Activated CD8-positive, alpha-beta memory T cell treated with anti-CD3 and anti-CD28 coated beads, Interleukin-2, amount 50 U/mL, for 24 hours (primary cell): ENCODE measurements at regions not wholly inside any gene's neighbourhood (a gene's known extent, or its start where the extent isn't known, plus 50 kb on each side); places are given as distances from the start of the nearest gene placed in this dataset.

ENCODE experiments used
- DNase-seq: peaks from one replicate; pipeline ENCODE4 v3.0.0-alpha.2; 2020; ENCODE audit errors: extremely low read depth

DNA sequence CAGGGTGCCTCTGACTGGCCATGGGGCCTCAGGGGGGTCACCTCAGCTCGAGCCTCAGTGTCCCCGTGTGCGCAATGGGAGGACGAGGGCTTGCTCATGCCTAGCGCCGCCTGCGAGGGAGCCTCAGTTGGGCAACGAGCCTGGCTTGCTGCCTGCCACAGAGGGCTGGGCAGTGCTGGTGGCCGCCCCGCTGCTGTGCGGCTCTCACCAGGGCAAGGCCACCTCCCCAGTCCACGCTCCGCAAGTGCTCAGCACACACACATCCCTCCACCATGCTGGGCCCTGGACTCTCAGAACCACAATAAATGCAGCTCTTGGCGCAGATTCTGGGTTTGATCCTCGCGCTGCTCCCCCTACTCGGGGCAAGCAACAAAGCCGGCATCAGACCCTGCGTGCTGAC lies 76.2 kb downstream of the ENGASE start:
- DNase-seq: no peak

DNA sequence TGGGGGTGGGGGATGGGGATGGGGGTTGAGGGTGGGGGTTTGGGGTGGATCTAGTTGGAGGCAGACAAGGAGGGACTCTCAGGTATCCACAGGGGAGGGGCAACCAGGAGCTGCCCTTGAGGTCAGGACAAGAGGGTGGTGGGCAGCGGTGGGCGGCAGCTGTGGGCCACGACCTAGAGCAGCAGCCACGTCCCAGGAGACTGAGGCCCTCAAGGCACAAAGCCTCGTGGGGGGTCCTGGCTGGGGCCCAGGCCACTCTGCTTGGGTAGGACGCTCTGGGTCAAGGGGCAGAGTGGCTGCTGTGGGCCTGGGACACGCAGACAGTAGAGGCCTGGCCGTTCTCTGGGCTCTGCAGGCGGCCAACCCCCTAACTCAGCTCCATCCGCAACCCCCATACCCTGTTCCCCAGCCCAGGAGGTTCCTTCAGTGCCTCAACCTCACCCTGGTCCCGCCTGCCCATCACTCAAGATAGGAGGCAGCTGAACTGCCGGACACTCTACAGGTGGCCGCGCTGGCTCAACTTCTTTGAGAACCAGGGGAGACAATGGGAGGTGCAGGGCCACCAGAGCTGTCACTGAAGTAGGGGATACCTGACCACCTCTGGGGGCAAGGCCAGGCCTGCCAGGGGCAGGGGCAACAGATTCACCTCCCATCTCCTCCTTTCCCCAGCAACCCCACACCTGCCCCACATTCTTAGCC lies 75.6 kb downstream of the ENGASE start:
- DNase-seq: no peak

DNA sequence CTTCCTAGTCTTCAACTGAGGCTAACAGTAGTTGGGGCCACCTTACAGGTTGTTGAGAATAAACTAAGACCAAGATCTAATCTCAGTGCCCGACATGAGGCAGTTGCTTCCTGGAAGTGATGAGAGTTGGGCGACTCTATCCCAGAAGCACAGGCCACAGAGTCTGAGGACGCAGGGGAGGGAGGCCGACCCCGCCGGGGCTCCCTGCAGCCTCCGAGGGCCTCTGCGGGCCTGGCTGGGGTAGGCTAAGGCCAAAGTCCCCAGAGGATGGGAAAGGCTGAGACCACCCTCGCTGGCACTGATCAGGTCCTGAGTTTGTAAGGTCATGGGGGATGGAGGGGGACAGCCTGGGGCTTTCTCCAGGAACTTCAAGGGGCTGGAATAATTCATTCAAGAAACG lies 74.0 kb downstream of the ENGASE start:
- DNase-seq: no peak

DNA sequence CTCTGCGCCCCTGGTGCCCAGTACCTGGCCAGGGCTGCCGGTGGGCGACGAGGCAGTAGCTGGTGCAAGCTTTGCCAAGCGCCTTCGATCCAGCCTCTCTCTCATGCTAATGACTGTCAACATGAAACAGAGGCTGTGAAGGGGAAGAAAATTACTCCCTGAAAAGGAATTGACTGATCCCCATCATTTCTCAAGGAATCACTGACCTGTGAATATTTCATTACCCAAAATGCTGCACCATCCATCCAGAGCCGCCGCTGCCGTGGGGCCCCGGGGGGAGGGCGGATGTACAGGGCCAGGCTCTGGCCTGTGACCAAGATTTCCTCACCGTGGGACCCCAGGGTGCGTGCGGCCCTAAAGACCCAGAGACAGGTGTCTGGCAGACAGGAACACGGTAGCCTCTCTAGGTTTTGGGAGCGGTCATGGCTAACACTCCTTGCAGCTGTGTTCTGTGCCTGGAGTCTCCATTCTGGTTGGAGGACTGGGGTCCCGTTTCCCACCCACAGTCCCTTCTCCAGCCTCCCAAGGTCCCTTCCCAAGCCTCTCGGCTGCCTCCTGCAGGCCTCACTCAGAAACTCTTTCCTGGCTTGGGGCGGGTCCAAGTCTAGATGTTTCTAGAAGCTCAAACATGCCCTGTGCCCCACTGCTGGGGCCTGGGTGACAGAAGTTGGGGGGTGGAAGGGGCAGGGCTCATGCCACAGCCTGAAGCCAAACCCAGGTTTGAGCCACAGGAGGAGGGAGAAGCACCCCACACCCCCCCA lies 73.3 kb downstream of the ENGASE start:
- no peak for DNase-seq

DNA sequence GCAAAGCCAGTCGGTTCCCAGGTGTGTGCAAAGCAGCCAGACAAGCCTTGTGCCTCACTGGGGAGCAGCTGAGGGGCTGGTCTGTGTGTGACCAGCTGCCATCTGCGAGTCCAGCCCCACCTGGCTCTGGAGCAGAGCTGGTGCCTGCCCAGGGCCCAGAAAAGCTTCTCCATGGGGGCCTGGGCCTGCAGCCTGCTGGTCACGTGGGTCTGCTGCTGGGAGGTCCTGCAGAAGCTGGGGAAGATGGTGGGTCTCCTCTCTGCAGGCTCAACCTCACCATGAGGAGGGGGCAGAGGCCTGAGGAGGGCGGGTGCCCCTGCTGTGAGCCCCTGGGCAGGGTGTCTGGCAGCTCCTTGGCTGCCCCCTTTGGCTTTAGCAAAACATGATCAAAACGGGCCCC lies 71.9 kb downstream of the ENGASE start:
- no peak for DNase-seq

DNA sequence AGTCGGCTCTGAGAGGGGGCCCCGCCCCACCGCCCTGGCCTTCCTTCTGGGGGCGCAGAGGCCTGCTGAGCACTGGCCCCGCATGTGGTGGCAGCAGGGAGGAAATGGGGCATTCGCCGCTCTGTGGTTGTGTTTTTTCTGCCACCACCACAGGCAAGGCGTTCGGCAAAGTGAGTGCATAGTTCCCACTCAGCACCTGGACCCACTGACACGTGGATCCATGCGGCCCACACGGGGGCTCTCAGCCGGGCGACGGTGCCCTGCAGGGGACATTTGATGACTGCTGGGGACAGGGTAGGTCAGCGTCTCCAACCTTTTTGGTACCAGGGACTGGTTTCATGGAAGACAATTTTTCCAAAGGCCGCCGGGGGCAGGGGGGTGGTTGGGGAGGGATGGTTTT lies 70.9 kb downstream of the ENGASE start:
- no peak for DNase-seq

DNA sequence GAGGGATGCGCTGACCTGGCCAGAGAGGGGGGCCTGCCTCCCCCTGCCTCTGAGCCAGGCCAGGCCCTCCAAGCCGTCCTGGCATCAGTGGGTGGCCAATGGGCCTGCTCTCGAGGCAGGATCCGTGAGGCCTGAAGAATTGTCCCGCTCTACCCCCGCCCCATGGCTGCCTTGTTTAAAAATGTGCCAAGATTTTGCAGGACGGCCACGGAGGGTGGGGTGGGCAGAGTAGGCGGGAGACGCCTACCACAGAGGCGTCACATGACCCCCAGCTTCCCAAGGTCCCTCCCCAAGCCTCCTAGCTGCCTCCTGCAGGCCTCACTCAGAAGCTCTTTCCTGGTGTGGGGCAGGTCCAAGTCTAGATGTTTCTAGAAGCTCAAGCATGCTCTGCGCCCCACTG lies 69.5 kb downstream of the ENGASE start:
- DNase-seq: no peak

DNA sequence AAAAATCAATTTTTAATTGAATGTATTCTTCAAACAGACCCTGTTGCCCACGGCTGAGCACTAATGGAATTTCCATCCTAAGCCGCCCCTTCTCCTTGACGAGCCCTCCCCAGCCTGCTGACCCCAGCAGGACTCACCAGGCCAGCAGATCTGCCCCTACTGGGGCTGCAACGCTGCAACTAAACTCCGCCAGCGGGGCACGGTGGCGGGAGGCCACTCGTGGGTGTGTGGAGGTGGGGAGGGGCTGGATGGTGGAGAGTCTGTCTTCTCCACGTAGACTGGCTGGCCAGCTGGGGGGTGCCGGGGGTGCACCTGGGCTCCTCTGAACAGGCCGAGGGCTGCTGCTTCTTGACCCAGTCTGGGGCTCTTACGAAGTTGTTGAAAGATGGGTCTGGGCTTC lies 67.8 kb downstream of the ENGASE start:
- DNase-seq: no peak

DNA sequence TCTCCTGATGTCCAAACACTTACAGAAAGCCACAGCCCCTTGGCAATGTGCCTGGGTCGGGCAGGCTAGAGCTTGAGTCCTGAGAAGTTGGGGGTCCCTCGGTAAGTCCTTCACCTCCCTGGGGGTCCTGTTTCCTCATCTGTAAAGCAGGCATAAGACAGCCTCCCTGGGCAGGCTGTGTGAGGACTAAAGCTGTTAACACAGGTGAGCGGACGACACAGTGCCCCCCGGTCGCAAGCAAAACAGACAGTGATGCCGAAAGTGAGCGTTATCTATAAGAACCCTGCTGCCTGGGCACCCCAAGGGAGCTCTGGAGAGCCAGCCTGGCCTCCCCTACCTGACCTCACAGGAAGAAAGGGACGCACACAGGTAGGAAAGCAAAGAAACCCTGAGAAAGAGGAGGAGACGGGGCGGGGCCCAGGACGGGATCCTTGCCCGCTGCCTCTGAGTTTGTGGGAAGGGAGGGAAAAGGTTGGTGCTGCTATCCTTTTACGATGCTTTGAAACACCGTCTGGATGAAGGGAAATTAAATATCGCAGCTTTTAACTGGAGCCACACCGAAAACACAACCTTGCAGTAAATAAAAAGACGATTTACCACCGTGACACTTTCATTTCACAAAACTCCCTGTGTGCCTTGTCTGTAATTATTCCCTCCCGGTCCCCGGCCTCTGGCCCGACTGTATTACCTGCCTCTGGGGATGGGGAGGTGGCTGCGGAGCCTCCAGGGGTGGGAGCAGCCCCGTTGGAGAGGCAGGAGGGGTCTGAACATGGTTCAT lies 67.1 kb downstream of the ENGASE start:
- no peak for DNase-seq

DNA sequence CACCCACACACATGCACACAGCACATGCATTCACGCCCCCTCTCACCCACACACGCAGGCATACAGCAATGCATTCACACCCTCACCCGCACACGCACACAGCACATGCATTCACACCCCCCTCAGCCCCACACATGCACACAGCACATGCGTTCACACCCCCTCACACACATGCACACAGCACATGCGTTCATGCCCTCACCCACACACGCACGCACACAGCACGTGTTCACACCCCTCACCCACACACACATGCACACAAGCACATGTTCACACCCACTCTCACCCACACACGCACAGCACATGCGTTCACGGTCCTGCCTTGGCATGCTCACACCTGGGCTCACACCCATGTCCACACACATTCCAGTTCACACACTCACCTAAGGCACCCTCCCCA lies 64.2 kb downstream of the ENGASE start:
- no peak for DNase-seq

DNA sequence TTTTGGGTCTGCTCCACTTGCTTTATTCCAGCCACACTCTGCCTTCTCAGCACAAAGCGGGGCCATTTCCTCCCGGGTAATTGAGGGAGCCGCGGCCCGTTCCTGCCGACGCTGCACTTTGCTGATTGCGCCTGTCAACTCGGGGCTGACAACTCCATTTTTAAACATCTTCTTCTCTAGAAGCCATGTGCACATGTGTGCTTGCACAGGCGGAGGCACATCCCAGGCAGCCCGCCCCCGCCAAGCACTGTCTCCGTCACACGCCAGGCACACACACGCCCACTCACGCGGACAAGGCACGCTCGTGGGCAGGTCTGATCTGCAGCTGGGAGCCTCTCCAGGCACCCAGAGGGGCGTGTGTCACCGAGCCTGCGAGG lies 63.2 kb downstream of the ENGASE start:
- no peak for DNase-seq

DNA sequence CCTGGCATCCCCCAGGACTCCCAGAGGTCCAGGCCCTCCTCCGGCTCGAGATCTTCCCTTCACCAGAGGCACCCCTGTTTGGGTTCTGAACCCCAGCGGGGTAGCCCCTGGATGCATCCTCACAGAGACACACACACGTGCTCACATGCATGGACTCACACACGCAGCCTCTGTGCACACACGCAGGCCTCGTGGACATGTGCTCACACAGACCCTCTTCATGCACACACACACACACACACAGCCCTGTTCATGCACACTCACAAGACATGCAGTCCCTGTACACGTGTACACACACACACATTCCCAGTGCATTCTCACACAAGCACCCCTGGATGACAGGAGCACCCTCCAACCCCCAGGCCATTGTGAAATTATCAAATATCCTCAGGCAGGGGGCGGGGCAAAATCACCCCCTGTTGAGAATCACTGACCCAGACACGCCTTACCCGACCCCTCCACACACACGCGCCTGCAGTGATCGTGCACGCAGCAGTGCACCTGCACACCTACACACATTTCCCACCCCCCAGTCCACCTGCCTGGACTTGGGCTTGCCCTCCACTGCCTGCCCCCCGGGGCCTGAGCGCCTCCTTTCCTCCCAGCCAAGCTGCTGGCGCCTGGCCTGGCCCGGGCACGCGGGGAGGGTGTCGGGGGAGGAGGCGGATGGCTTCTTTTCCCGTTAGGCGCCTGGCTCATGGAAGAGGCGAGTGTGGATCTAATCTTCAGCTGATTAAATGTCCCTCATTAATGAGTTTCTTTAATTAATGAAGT lies 62.6 kb downstream of the ENGASE start:
- DNase-seq: no peak

DNA sequence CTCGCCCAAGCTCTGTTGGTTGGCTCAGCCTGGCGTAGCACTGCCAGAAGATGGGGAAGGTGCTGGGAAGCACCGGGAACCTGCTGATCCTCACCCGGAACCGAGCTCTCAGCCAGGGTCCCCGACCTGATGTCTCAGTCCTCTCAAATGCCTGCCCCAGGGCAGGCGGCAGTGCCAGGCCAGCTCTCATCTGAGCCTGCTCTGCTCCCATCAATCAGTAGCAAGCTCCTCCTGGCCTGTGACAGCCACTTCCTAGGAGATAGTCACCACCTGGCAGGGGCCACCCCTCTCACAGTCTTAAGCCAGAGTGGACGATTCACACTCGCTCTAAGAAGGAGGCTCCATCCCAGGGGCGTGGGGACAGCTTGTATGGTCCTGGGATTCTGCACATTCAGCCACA lies 62.0 kb downstream of the ENGASE start:
- DNase-seq: no peak
